ENCODE measurements at regions not wholly inside any gene's neighbourhood (a gene's known extent, or its start where the extent isn't known, plus 50 kb on each side); places are given as distances from the start of the nearest gene placed in this dataset.
A peak's percentile ranks its signal among the peaks of the same experiment; 100 is the strongest.
"Not testable (repeated sequence)": the region's sequence is repeated elsewhere in the genome, so short reads cannot be mapped to it uniquely, and the experiment has no call there.

DNA sequence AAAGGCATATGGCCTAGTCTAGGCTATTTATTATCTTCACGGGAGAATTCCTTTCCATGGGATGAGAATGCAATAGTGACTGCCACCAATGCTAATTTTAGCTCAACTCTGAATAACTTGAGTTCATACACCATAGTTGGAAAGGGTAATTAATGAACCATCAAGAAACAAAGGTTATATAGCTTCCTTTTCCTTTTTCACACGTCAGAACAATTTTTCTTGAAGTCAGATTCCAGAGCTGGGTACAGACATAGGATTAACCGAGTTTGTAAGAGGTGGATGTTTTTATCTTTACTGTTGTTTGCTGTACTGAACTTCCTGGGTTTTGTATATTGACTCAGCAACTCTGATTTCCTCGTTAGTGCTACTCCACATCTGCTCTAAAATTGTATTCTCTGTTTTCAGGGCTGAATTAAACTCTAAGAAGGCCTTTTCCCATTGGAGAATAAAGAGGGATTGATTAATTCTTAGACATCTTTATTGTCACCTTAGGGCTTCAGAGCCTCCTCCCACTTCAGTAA lies 262.0 kb downstream of the NUF2 start:
- DNase-seq = no peak

DNA sequence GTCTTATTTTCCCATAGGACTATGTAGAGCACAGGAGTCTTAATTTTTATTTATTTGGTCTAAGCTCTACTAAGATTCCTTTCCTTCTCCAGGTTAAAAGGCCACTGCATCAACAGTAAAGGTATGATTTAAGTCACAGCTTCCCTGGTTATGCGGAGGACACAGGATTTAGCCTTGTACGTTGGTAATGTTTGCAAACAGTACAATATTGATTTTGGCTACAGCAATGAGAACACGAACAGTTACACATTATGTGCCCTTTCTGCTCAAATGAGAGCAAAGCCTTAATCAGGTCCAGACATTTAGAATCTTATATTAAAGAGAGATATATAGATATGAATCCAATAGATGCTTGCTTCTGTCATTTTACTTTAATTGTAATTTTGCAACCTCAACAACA lies 264.0 kb downstream of the NUF2 start:
- no peak for DNase-seq

DNA sequence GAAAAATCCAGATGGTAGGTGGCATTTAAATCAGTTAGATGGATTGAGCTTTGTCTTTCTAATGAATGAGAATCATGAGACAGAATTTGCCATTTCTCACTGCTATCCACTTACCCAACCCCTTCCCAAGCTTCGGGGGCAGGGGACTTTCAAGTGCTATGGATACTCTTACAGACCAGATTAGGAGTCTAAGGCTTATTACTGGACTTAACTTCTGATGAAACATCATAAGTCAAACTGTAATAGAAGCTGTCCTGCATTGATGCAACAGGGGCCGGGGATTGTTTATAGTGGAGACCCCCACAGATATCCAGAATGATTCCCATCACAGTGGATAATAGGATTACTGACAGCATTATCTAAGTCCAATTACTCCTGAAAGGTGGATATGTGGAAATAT lies 267.0 kb downstream of the NUF2 start:
- no peak for DNase-seq

DNA sequence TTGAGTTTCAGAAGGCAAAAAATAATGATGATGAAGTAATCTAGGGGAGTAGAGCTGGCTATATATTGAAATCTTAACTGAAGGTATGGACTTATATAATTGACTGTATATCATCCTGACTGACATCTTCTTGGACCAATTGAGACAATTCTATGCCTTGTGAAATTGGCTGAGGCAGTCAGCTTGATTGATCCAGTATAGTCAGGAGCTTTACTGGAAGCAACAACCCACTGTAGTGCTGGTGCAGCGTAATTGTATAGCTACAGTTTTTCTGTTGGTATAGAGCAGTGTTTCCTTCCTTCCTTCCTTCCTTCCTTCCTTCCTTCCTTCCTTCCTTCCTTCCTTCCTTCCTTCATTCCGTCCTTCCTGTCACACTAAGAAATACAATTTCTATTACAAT lies 268.0 kb downstream of the NUF2 start:
- DNase-seq = no peak

DNA sequence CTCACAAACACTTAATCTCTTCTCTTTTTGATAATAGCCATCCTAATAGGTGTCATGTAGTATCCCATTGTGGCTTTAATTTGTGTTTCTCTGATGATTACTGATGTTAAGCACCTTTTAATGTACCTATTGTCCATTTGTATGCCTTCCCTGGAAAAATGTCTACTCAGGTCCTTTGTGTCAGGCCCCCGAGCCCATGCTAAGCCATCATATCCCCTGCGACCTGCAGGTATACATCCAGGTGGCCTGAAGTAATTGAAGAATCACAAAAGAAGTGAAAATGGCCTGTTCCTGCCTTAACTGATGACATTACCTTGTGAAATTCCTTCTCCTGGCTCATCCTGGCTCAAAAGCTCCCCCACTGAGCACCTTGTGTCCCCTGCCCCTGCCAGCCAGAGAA lies 269.4 kb downstream of the NUF2 start:
- not testable (repeated sequence) for DNase-seq

DNA sequence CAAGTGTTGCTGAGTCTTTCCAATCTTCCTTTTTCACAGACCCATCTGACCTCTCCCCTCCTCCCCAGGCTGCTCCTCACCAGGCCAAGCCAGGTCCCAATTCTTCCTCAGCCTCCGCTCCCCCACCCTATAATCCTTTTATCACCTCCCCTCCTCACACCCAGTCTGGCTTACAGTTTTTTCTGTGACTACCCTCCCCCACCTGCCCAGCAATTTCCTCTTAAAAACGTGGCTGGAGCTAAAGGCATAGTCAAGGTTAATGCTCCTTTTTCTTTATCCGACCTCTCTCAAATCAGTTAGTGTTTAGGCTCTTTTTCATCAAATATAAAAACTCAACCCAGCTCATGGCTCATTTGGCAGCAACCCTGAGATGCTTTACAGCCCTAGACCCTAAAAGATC lies 270.9 kb downstream of the NUF2 start:
- DNase-seq = not testable (repeated sequence)

DNA sequence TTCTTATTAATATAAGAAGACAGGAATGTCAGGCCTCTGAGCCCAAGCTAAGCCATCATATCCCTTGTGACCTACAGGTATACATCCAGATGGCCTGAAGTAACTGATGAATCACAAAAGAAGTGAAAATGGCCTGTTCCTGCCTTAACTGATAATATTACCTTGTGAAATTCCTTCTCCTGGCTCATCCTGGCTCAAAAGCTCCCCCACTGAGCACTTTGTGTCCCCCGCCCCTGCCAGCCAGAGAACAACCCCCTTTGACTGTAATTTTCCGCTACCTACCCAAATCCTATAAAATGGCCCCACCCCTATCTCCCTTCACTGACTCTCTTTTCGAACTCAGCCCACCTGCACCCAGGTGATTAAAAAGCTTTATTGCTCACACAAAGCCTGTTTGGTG lies 274.4 kb downstream of the NUF2 start:
- DNase-seq = not testable (repeated sequence)

DNA sequence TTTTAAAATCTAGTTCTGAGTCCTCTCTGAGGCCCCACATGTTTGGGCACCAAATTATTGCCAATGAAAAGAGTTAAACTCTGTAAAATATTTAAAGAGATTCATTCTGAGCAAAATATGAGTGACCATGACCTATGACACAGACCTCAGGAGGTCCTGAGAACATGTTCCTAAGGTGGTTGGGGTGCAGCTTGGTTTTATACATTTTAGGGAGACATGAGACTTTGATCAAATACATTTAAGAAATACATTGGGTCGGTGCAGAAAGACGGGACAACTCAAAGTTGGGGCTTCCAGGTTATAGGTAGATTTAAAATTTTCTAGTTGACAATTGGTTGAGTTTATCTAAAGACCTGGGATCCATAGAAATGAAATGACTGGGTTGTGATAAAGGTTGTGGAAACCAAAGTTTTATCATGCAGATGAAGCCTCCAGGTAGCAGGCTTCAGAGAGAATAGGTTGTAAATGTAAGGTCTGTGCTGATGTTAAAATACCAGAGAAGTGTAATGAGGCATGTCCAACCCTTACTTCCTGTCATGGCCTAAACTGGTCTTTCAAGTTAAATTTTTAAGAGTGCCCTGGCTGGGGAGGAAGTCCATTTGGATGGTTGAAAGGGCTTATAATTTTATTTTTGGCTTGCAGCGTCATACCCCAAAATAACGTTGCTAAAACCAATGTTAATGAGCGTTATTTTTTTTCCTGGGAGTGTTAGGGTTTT lies 274.9 kb downstream of the NUF2 start:
- DNase-seq = no peak

DNA sequence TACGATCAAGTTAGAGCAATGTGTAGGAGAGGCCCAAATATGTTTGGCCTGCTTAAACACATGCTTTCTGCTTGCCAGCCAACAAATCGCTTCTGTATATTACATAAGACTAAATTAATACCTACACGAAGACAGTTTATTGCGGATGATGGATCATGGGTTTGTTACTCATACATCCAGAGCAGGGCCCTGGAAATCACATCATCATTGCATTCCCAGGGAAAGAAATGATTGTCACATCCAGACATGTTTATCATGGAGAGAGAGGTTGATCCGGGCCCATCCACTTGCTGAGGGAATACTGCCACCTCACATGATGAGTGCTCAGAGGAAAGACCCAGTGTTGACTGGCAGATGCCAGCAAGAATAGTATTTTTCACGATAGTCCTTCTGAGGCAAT lies 282.6 kb downstream of the NUF2 start:
- DNase-seq = no peak

DNA sequence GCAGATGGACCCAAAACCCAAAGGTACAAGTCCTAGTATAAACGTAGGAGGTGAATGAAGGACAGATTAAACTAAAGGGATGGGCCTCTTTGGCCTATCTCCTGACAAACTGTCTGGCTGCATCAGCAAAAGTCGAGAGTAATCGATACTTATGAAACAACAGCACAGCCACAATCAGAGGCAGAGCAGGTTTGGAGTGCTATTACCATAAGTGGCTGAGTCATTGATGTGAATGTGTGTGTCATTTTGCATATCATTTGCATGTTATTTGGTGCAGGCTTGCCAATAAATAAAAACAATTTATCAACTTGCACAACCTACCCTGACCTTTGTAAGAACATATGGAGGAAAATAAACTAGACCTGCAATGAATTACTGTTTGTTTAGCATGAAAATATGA lies 283.1 kb downstream of the NUF2 start:
- DNase-seq = no peak

DNA sequence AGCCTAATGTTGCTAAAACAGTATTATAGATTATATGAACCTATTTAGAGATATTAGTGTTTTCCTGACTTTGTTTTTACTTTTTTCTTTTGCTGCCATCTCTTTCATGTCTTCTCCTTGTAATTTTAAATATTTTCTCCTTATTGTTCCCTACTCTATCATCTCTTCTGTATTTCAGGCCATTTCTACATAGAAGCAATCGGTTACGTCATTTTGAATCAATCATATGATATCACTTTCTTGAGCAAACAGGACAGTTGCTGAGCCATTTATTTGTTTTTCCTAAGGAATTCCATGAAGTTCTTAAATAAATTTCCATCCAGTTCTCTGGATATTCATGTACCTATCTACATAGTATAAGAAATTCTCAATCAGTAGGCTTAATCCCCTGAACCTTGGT lies 287.2 kb downstream of the NUF2 start:
- no peak for DNase-seq

DNA sequence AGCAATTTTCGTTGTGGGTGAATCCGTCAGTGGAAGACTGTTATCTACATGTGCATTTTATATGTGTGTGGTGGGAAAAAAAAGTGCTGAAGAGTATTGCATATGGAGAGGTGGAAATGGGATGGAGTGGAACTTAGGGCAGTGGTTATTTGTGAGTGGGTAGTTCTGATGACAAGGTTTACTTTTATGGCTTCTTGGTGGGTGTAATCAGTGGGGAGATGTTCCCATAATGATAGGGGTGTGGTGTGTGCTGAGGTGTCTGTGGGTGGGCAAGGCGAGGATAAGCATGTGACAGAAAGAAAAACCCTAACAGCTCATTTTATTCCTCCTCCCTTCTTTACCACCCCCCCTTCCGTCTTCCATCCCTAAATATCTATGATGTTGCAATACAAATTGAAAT lies 288.1 kb downstream of the NUF2 start:
- DNase-seq = no peak

DNA sequence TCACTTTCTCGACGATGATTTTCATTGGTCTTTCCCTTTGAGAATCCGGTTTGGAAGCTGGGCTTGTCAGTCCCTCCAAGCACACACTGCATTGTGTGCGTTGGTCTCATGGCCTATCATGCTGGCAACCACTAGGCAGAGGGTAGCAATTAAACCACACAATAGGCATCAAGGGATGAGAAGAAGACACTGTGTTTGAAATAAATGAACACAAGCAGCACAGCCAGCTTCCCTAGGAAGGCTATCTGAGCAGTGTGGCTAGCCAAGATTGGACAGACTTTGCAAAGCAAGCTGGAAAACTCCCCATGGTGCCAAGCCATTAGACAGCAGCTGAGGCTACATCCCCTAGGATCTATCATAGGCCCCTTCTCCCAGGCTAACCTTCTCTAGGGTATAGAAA lies 288.7 kb downstream of the NUF2 start:
- no peak for DNase-seq

DNA sequence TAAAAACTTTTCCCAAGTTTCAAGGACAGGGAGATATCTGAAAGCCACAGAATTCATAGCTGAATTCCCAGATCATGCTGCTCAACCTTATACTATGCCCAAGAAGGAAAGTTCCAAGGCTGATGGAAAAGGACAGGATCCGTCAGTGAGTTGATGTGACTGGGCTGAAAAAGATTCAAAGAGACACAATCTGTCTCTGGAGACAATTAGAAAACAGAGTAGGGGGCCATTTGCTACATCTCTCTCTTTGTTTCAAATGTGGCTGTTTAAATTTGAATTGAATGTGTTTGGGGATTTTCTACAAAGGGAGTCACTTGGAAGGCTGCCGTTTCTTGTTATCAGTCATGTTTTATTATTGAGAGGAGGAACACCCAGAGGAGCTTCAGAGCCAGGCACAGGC lies 292.6 kb downstream of the NUF2 start:
- no peak for DNase-seq

DNA sequence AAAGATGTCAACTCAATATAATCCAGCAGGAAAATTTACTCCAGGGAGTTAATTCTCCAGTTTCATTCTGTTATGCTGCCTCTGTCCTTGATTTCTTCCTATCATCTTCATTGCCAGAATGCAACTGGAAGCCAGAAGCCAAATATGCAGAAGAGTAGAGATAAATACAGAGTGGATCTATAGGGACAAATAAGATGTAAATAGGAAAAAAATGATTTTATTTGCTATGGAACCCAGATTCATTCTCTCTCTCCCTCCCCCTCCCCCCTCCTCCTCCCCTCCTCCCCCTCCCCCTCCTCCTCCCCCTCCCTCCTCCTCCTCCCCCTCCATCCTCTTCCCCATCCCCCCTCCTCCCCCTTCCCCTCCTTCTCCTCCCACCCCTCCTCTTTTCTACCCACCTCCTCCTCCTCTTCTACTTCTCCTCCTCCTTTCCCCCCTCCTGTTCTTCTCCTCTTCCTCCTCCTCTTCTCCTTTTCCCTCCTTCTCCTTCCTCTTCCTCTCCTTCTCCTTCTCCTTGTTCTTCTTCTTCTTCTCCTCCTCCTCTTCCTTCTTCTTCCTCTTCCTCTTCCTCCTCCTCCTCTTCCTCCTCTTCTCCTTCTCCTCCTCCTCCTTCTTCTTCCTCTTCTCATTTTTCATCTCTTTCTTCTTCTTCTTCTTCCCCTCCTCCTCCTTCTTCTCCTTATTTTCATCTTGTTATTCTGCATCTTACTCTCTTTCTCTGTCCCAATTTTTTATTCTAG lies 306.4 kb downstream of the NUF2 start:
- no peak for DNase-seq

DNA sequence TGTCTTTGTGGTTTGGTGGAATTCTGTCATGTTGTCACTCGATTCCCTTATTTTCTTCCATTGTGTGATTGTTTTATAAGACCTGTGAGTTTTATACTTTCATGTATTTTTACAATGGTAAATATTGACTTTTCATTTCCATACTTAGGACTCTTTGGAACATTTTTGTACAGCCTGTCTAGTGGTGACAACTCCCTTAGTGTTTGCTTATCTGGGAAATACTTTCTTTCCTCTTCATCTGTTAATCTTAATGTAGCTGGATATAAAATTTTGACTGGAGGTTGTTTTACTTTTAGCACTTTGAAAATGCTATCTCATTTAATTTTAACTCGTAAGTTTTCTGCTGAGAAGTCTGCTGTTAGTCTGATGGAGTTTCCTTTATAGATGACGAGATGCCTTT lies 310.5 kb downstream of the NUF2 start:
- DNase-seq = no peak

DNA sequence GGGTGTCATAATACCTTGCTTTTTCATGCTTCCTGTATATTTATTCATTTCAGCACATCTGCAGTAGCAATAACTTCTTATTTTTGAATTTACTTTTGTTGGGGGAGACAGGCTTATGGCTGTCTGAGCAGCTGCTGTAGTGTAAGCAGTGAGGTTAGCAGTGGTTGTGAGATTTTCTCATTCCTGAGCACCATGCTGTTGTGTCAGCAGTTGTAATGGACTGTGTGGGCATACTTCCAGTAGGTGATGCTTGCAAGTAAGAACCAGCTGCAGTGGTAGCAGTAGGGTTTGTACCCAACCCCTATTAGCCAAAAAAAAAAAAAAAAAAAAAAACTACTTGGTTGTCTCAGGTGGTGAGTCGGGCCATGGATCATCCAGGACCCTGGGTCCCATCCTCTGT lies 311.6 kb downstream of the NUF2 start:
- DNase-seq = no peak

DNA sequence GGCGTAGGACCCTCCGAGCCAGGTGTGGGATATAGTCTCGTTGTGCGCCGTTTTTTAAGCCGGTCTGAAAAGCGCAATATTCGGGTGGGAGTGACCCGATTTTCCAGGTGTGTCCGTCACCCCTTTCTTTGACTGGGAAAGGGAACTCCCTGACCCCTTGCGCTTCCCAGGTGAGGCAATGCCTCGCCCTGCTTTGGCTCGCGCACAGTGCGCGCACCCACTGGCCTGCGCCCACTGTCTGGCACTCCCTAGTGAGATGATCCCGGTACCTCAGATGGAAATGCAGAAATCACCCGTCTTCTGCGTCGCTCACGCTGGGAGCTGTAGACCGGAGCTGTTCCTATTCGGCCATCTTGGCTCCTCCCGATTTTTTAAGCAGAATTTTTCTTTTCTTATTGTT lies 323.9 kb downstream of the NUF2 start:
- DNase-seq = not testable (repeated sequence)

DNA sequence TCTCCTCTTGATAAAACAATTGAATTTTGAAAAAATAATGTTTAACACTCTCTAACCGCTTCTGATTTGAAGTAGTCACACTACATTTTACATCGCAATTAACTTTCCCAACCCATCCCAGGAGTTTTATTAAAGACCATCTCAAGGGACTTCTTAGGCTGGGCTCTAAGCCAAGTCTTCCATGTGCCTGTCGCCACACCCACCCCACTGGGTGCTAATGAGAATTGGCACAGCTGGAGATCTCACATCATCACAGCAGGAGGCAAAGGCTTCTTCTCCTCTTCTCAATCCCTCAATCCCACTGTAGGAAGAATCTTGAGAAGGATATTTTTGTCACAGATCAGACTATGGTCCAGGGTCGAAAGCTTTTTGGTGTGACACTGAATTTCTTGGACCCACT lies 328.9 kb downstream of the NUF2 start:
- peak; percentile 24 for DNase-seq

DNA sequence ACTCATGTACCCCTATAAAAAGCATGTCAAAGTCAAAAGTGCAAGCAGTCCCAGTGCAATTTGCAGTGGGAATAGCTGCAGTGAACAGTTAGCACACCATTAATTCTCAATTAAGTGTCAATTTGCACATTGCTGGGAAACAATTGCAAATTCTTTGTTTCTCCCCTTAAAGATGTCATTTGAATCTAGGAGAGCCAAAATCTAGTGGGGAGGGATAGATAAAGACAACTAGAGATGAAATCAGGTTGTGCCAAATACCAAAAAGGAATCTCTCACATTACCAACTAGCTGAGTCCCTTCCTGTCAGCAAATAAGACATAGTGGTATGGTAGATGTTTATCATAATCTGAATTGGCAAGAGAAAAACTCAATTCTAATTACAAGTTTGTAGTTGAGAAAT lies 330.7 kb downstream of the NUF2 start:
- DNase-seq = no peak

DNA sequence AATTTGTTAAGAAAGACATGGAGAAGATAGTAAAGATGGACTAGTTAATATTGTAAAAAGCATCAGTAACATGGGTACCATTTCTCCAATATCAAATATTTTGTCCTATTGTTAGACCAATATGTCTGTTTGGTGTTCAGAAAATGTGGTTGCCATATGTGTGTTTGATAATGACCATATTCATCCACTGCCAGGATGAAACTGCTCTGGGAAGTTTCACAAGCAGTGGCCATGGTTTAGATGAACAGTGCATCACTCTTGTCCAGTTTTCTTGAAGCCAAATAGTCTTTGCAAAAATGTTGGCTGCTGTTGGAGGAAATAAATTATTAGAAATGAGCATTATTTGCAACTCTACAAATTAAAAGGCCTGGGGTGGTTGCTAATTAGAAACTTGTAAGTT lies 333.8 kb downstream of the NUF2 start:
- DNase-seq = no peak

DNA sequence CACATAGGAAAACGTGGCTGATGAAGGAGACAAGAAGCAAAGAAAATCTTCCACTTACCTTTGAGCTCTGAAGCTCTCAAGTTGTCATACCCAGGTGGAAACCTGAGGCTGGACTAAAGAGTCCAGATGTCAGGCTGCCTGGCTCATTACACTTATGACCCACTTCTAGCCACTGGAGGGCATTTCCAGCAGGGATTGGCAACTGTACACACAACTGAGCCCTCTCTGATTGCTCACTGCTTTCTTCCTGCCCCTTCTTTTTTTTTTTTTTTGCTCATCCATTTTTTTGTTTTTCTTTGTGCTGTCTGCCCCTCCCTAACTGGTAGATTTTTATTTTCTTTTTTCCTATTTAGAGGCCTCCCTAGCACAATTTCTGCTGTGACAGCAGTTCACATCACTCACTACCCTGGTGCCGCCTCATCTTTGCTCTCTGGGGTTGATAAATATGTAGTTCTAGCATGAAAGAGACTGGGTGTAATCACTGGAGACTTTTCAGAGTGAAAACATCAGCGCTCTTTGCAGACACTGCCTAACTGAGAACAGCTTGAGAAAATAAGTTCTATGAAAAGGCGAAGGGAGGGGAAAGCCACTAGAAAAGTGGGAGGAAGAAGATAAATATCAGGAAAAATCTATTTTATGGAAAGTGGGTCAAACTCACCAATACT lies 334.5 kb downstream of the NUF2 start:
- DNase-seq = no peak

DNA sequence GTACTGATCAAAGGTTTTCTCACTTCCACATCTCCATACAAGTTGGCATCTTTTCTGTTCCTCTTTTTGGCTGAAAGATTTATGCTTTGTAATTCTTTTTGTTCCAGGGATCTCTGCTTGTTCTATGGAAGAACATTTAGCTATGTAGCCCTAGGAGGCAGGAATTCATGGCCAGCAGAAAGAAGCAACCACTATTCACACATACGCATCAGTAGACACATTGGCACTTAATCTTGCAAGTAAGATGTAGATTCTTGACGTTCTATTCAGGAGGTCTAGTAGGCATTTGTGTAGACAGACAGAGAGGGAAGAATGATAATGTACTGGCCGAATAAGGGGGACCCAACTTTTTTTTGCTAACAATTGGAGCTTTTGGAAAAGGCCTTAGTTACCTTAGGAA lies 336.0 kb downstream of the NUF2 start:
- no peak for DNase-seq

DNA sequence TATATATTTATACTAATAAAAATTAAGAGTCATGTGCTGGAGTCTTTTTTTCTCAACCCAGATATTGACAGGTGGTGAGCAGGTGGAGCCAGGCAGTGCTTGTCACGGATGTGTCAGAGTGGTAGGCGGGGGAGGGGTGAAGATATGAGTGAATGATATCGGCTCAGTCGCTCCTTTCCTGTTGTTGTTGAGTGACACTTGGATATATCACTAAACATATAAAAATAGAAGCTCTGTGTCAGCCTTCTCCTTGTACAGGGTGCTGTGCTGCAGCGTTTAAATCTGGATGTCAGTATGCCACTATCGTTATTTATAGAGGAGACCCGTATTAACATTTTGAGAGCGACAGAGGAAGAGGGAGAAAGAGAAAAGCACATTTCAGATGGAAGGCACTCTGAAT lies 339.6 kb downstream of the NUF2 start:
- DNase-seq = no peak

All from NCI-H1694 (cell line).